GM12878 (cell line): ENCODE measurements at regions not wholly inside any gene's neighbourhood (a gene's known extent, or its start where the extent isn't known, plus 50 kb on each side); places are given as distances from the start of the nearest gene placed in this dataset.

Experiments used
- ESRRA ChIP-seq: IDR thresholded peaks from 2 replicates; pipeline ENCODE4 v1.6.1; 2012; ENCODE audit warnings: mild to moderate bottlenecking, low read length, improper control_type of control experiment
- NFIC ChIP-seq: IDR thresholded peaks from 2 replicates; pipeline ENCODE4 v1.6.1; 2012; ENCODE audit warnings: low read depth, mild to moderate bottlenecking, inconsistent platforms, low read length, moderate library complexity
- SRF ChIP-seq, 2 experiments: IDR thresholded peaks; 2 replicates each; pipeline ENCODE4 v1.6.1; 2011; ENCODE audit warnings: low read depth in 2 of 2, low read length in 2 of 2, mild to moderate bottlenecking in 1 of 2, moderate library complexity in 1 of 2
- USF2 ChIP-seq: IDR thresholded peaks from 2 replicates; pipeline ENCODE4 v1.6.1; 2011; ENCODE audit warnings: low read depth, low read length, improper control_type of control experiment, borderline replicate concordance
- ZNF622 ChIP-seq: fragments of 450-650 bp; IDR thresholded peaks from 2 replicates; pipeline ENCODE4 v1.6.1; 2017; ENCODE audit warnings: mild to moderate bottlenecking, inconsistent platforms
- TF ChIP-seq, protein P1 (sequence below): fragments of 450-650 bp; formaldehyde crosslinking; IDR thresholded peaks from 2 replicates; pipeline ENCODE4 v1.4.0; 2022; ENCODE audit warnings: mild to moderate bottlenecking, moderate library complexity
- TF ChIP-seq, protein P2 (sequence below): IDR thresholded peaks from 2 replicates; pipeline ENCODE4 v1.6.1; 2011; ENCODE audit warnings: borderline replicate concordance, low read depth, mild to moderate bottlenecking, moderate library complexity, mixed read lengths, low read length; ENCODE audit not compliant: insufficient read depth; ENCODE audit errors: extremely low read length
- TF ChIP-seq, protein P3 (sequence below): fragments of 450-650 bp; formaldehyde crosslinking; IDR thresholded peaks from 2 replicates; pipeline ENCODE4 v1.5.0; 2022; ENCODE audit warnings: mild to moderate bottlenecking, missing genetic modification characterization

- TF ChIP-seq USF2 (no peak), SRF (IDR thresholded peaks at IDR 0.05; ENCODE audit: low read depth in 2 of 2, low read length in 2 of 2) (no peak), NFIC (no peak), ESRRA (no peak), ZNF622 (no peak)
- TF ChIP-seq, protein P1, sequence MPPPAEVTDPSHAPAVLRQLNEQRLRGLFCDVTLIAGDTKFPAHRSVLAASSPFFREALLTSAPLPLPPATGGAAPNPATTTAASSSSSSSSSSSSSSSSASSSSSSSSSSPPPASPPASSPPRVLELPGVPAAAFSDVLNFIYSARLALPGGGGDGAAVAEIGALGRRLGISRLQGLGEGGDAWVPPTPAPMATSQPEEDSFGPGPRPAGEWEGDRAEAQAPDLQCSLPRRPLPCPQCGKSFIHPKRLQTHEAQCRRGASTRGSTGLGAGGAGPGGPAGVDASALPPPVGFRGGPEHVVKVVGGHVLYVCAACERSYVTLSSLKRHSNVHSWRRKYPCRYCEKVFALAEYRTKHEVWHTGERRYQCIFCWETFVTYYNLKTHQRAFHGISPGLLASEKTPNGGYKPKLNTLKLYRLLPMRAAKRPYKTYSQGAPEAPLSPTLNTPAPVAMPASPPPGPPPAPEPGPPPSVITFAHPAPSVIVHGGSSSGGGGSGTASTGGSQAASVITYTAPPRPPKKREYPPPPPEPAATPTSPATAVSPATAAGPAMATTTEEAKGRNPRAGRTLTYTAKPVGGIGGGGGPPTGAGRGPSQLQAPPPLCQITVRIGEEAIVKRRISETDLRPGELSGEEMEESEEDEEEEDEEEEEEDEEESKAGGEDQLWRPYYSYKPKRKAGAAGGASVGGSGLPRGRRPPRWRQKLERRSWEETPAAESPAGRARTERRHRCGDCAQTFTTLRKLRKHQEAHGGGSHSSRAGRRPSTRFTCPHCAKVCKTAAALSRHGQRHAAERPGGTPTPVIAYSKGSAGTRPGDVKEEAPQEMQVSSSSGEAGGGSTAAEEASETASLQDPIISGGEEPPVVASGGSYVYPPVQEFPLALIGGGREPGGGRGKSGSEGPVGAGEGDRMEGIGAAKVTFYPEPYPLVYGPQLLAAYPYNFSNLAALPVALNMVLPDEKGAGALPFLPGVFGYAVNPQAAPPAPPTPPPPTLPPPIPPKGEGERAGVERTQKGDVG (CRISPR knock-in tag) = no peak
- TF ChIP-seq, protein P2, sequence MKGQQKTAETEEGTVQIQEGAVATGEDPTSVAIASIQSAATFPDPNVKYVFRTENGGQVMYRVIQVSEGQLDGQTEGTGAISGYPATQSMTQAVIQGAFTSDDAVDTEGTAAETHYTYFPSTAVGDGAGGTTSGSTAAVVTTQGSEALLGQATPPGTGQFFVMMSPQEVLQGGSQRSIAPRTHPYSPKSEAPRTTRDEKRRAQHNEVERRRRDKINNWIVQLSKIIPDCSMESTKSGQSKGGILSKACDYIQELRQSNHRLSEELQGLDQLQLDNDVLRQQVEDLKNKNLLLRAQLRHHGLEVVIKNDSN = no peak
- TF ChIP-seq, protein P3, sequence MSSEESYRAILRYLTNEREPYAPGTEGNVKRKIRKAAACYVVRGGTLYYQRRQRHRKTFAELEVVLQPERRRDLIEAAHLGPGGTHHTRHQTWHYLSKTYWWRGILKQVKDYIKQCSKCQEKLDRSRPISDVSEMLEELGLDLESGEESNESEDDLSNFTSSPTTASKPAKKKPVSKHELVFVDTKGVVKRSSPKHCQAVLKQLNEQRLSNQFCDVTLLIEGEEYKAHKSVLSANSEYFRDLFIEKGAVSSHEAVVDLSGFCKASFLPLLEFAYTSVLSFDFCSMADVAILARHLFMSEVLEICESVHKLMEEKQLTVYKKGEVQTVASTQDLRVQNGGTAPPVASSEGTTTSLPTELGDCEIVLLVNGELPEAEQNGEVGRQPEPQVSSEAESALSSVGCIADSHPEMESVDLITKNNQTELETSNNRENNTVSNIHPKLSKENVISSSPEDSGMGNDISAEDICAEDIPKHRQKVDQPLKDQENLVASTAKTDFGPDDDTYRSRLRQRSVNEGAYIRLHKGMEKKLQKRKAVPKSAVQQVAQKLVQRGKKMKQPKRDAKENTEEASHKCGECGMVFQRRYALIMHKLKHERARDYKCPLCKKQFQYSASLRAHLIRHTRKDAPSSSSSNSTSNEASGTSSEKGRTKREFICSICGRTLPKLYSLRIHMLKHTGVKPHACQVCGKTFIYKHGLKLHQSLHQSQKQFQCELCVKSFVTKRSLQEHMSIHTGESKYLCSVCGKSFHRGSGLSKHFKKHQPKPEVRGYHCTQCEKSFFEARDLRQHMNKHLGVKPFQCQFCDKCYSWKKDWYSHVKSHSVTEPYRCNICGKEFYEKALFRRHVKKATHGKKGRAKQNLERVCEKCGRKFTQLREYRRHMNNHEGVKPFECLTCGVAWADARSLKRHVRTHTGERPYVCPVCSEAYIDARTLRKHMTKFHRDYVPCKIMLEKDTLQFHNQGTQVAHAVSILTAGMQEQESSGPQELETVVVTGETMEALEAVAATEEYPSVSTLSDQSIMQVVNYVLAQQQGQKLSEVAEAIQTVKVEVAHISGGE (CRISPR knock-in tag) = no peak
These were observed 84.0 kb downstream of the SST start (continued) for GRCh38 chr3:187586226-187586625.
